ENCODE measurements at regions not wholly inside any gene's neighbourhood (a gene's known extent, or its start where the extent isn't known, plus 50 kb on each side); places are given as distances from the start of the nearest gene placed in this dataset.

- Histone ChIP-seq H3K27me3 (ENCODE audit: control insufficient read depth in 2 of 2, insufficient read depth in 1 of 2, low read length in 1 of 2) (no peaks in the 10 kb centered on the region), H3K4me3 (ENCODE audit: low read length in 2 of 2) (no peak overlapping the region), H3K9me3 (ENCODE audit: control insufficient read depth in 2 of 2, insufficient read depth in 1 of 2, low read length in 1 of 2) (no peaks in the 10 kb centered on the region), H3K4me1 (ENCODE audit: control insufficient read depth in 2 of 2, insufficient read depth in 2 of 2, low read length in 2 of 2) (no peaks in the 10 kb centered on the region), H3K27ac (ENCODE audit: low read depth in 1 of 2, low read length in 1 of 2) (no peak overlapping the region), H3K36me3 (ENCODE audit: control insufficient read depth in 2 of 2, insufficient read depth in 2 of 2, low read length in 1 of 2) (no peaks in the 10 kb centered on the region)
- no peak for DNase-seq (ENCODE audit: low read depth in 6 of 9, low spot score in 9 of 9)
- 88% methylated on average over 2 of the region's 2 CpGs for WGBS
Observed at GRCh38 chr6:54041239-54041638, 70.0 kb upstream of the MLIP start.

GRCh38 chr6:54043360-54043759, 67.9 kb upstream of the MLIP start:
- Histone ChIP-seq H3K4me1 (ENCODE audit: control insufficient read depth in 2 of 2, insufficient read depth in 2 of 2, low read length in 2 of 2) (no peaks in the 10 kb centered on the region), H3K9me3 (ENCODE audit: control insufficient read depth in 2 of 2, insufficient read depth in 1 of 2, low read length in 1 of 2) (no peaks in the 10 kb centered on the region), H3K36me3 (ENCODE audit: control insufficient read depth in 2 of 2, insufficient read depth in 2 of 2, low read length in 1 of 2) (no peaks in the 10 kb centered on the region), H3K4me3 (ENCODE audit: low read length in 2 of 2) (no peak overlapping the region), H3K27ac (ENCODE audit: low read depth in 1 of 2, low read length in 1 of 2) (no peak overlapping the region), H3K27me3 (ENCODE audit: control insufficient read depth in 2 of 2, insufficient read depth in 1 of 2, low read length in 1 of 2) (no peaks in the 10 kb centered on the region)
- 89% methylated on average over 3 of the region's 3 CpGs for WGBS
- DNase-seq (ENCODE audit: low read depth in 6 of 9, low spot score in 9 of 9): no peak

GRCh38 chr6:54044059-54044458, 67.2 kb upstream of the MLIP start:
- no peak for DNase-seq (ENCODE audit: low read depth in 6 of 9, low spot score in 9 of 9)
- Histone ChIP-seq H3K4me1 (ENCODE audit: control insufficient read depth in 2 of 2, insufficient read depth in 2 of 2, low read length in 2 of 2) (no peaks in the 10 kb centered on the region), H3K27ac (ENCODE audit: low read depth in 1 of 2, low read length in 1 of 2) (no peak overlapping the region), H3K4me3 (ENCODE audit: low read length in 2 of 2) (no peak overlapping the region), H3K27me3 (ENCODE audit: control insufficient read depth in 2 of 2, insufficient read depth in 1 of 2, low read length in 1 of 2) (no peaks in the 10 kb centered on the region), H3K9me3 (ENCODE audit: control insufficient read depth in 2 of 2, insufficient read depth in 1 of 2, low read length in 1 of 2) (no peaks in the 10 kb centered on the region), H3K36me3 (ENCODE audit: control insufficient read depth in 2 of 2, insufficient read depth in 2 of 2, low read length in 1 of 2) (no peaks in the 10 kb centered on the region)
- WGBS: 88% methylated on average over 2 of the region's 2 CpGs

GRCh38 chr6:54048782-54049181, 62.5 kb upstream of the MLIP start:
- Histone ChIP-seq H3K9me3 (ENCODE audit: control insufficient read depth in 2 of 2, insufficient read depth in 1 of 2, low read length in 1 of 2) (no peaks in the 10 kb centered on the region), H3K36me3 (ENCODE audit: control insufficient read depth in 2 of 2, insufficient read depth in 2 of 2, low read length in 1 of 2) (no peaks in the 10 kb centered on the region), H3K4me3 (ENCODE audit: low read length in 2 of 2) (no peak overlapping the region), H3K27ac (ENCODE audit: low read depth in 1 of 2, low read length in 1 of 2) (no peak overlapping the region), H3K27me3 (ENCODE audit: control insufficient read depth in 2 of 2, insufficient read depth in 1 of 2, low read length in 1 of 2) (no peaks in the 10 kb centered on the region), H3K4me1 (ENCODE audit: control insufficient read depth in 2 of 2, insufficient read depth in 2 of 2, low read length in 2 of 2) (no peaks in the 10 kb centered on the region)
- no peak for DNase-seq (ENCODE audit: low read depth in 6 of 9, low spot score in 9 of 9)

GRCh38 chr6:54050750-54051149, 60.5 kb upstream of the MLIP start:
- no peaks in the 10 kb centered on the region for H3K9me3 ChIP-seq (ENCODE audit: control insufficient read depth in 2 of 2, insufficient read depth in 1 of 2, low read length in 1 of 2)
- H3K27me3 ChIP-seq (ENCODE audit: control insufficient read depth in 2 of 2, insufficient read depth in 1 of 2, low read length in 1 of 2): no peaks in the 10 kb centered on the region
- no peaks in the 10 kb centered on the region for H3K36me3 ChIP-seq (ENCODE audit: control insufficient read depth in 2 of 2, insufficient read depth in 2 of 2, low read length in 1 of 2)
- H3K4me1 ChIP-seq (ENCODE audit: control insufficient read depth in 2 of 2, insufficient read depth in 2 of 2, low read length in 2 of 2): no peaks in the 10 kb centered on the region
- WGBS: 74% methylated on average over 2 of the region's 2 CpGs
- DNase-seq (ENCODE audit: low read depth in 6 of 9, low spot score in 9 of 9): no peak
- no peak overlapping the region for H3K4me3 ChIP-seq (ENCODE audit: low read length in 2 of 2)
- H3K27ac ChIP-seq (ENCODE audit: low read depth in 1 of 2, low read length in 1 of 2): no peak overlapping the region

GRCh38 chr6:54053881-54054391, 57.3 kb upstream of the MLIP start:
- no peak overlapping the region for H3K4me3 ChIP-seq (ENCODE audit: low read length in 2 of 2)
- H3K36me3 ChIP-seq (ENCODE audit: control insufficient read depth in 2 of 2, insufficient read depth in 2 of 2, low read length in 1 of 2): no peaks in the 10 kb centered on the region
- no peak for DNase-seq (ENCODE audit: low read depth in 6 of 9, low spot score in 9 of 9)
- H3K27me3 ChIP-seq (ENCODE audit: control insufficient read depth in 2 of 2, insufficient read depth in 1 of 2, low read length in 1 of 2): no peaks in the 10 kb centered on the region
- no peaks in the 10 kb centered on the region for H3K4me1 ChIP-seq (ENCODE audit: control insufficient read depth in 2 of 2, insufficient read depth in 2 of 2, low read length in 2 of 2)
- no peak overlapping the region for H3K27ac ChIP-seq (ENCODE audit: low read depth in 1 of 2, low read length in 1 of 2)
- WGBS: 91% methylated on average over 4 of the region's 4 CpGs
- no peaks in the 10 kb centered on the region for H3K9me3 ChIP-seq (ENCODE audit: control insufficient read depth in 2 of 2, insufficient read depth in 1 of 2, low read length in 1 of 2)

- WGBS: 97% methylated on average over 3 of the region's 3 CpGs
- no peak for DNase-seq (ENCODE audit: low read depth in 6 of 9, low spot score in 9 of 9)
- no peak overlapping the region for H3K4me3 ChIP-seq (ENCODE audit: low read length in 2 of 2)
- no peaks in the 10 kb centered on the region for H3K9me3 ChIP-seq (ENCODE audit: control insufficient read depth in 2 of 2, insufficient read depth in 1 of 2, low read length in 1 of 2)
- no peaks in the 10 kb centered on the region for H3K27me3 ChIP-seq (ENCODE audit: control insufficient read depth in 2 of 2, insufficient read depth in 1 of 2, low read length in 1 of 2)
- H3K4me1 ChIP-seq (ENCODE audit: control insufficient read depth in 2 of 2, insufficient read depth in 2 of 2, low read length in 2 of 2): no peaks in the 10 kb centered on the region
- no peak overlapping the region for H3K27ac ChIP-seq (ENCODE audit: low read depth in 1 of 2, low read length in 1 of 2)
- H3K36me3 ChIP-seq (ENCODE audit: control insufficient read depth in 2 of 2, insufficient read depth in 2 of 2, low read length in 1 of 2): no peaks in the 10 kb centered on the region
Observed at GRCh38 chr6:54056105-54056504, 55.1 kb upstream of the MLIP start.

GRCh38 chr6:54057058-54057457, 54.2 kb upstream of the MLIP start:
- no peak for DNase-seq (ENCODE audit: low read depth in 6 of 9, low spot score in 9 of 9)
- Histone ChIP-seq H3K27me3 (ENCODE audit: control insufficient read depth in 2 of 2, insufficient read depth in 1 of 2, low read length in 1 of 2) (no peaks in the 10 kb centered on the region), H3K27ac (ENCODE audit: low read depth in 1 of 2, low read length in 1 of 2) (no peak overlapping the region), H3K4me1 (ENCODE audit: control insufficient read depth in 2 of 2, insufficient read depth in 2 of 2, low read length in 2 of 2) (no peaks in the 10 kb centered on the region), H3K4me3 (ENCODE audit: low read length in 2 of 2) (no peak overlapping the region), H3K9me3 (ENCODE audit: control insufficient read depth in 2 of 2, insufficient read depth in 1 of 2, low read length in 1 of 2) (no peaks in the 10 kb centered on the region), H3K36me3 (ENCODE audit: control insufficient read depth in 2 of 2, insufficient read depth in 2 of 2, low read length in 1 of 2) (no peaks in the 10 kb centered on the region)
- WGBS: 92% methylated on average over 1 of the region's 1 CpG

GRCh38 chr6:54058236-54058635, 53.0 kb upstream of the MLIP start:
- H3K9me3 ChIP-seq (ENCODE audit: control insufficient read depth in 2 of 2, insufficient read depth in 1 of 2, low read length in 1 of 2): no peaks in the 10 kb centered on the region
- no peaks in the 10 kb centered on the region for H3K36me3 ChIP-seq (ENCODE audit: control insufficient read depth in 2 of 2, insufficient read depth in 2 of 2, low read length in 1 of 2)
- H3K27ac ChIP-seq (ENCODE audit: low read depth in 1 of 2, low read length in 1 of 2): no peak overlapping the region
- H3K27me3 ChIP-seq (ENCODE audit: control insufficient read depth in 2 of 2, insufficient read depth in 1 of 2, low read length in 1 of 2): no peaks in the 10 kb centered on the region
- no peak for DNase-seq (ENCODE audit: low read depth in 6 of 9, low spot score in 9 of 9)
- H3K4me1 ChIP-seq (ENCODE audit: control insufficient read depth in 2 of 2, insufficient read depth in 2 of 2, low read length in 2 of 2): no peaks in the 10 kb centered on the region
- no peak overlapping the region for H3K4me3 ChIP-seq (ENCODE audit: low read length in 2 of 2)

GRCh38 chr6:54059683-54060082, 51.6 kb upstream of the MLIP start:
- H3K4me3 ChIP-seq (ENCODE audit: low read length in 2 of 2): no peak overlapping the region
- 97% methylated on average over 2 of the region's 2 CpGs for WGBS
- DNase-seq (ENCODE audit: low read depth in 6 of 9, low spot score in 9 of 9): no peak
- H3K36me3 ChIP-seq (ENCODE audit: control insufficient read depth in 2 of 2, insufficient read depth in 2 of 2, low read length in 1 of 2): no peaks in the 10 kb centered on the region
- H3K27me3 ChIP-seq (ENCODE audit: control insufficient read depth in 2 of 2, insufficient read depth in 1 of 2, low read length in 1 of 2): no peaks in the 10 kb centered on the region
- H3K27ac ChIP-seq (ENCODE audit: low read depth in 1 of 2, low read length in 1 of 2): no peak overlapping the region
- no peaks in the 10 kb centered on the region for H3K4me1 ChIP-seq (ENCODE audit: control insufficient read depth in 2 of 2, insufficient read depth in 2 of 2, low read length in 2 of 2)
- no peaks in the 10 kb centered on the region for H3K9me3 ChIP-seq (ENCODE audit: control insufficient read depth in 2 of 2, insufficient read depth in 1 of 2, low read length in 1 of 2)
